Lower leg skin (tissue), 4 donors: ENCODE measurements at regions not wholly inside any gene's neighbourhood (a gene's known extent, or its start where the extent isn't known, plus 50 kb on each side); places are given as distances from the start of the nearest gene placed in this dataset.

Experiments used
- DNase-seq, 2 donors: peaks; one replicate each; pipeline ENCODE4 v3.0.0-alpha.2; 2019; ENCODE audit warnings: low spot score in 2 of 2
- H3K4me3 ChIP-seq: fragments of 200-600 bp; sonication (generic); 2 replicates; pipeline ENCODE4 v1.5.1; 2017; ENCODE audit warnings: mild to moderate bottlenecking, low read depth; ENCODE audit not compliant: poor library complexity, severe bottlenecking
- CTCF ChIP-seq, 3 donors: fragments of 450-650 bp; IDR thresholded peaks; one replicate each; pipeline ENCODE4 v1.5.1; 2016; ENCODE audit warnings: antibody characterized with exemption in 3 of 3, mild to moderate bottlenecking in 3 of 3, moderate library complexity in 2 of 3
- POLR2A ChIP-seq, 2 donors: fragments of 450-650 bp; IDR thresholded peaks; one replicate each; pipeline ENCODE4 v1.6.1; 2016 to 2017; ENCODE audit warnings: antibody characterized with exemption in 2 of 2, mild to moderate bottlenecking in 1 of 2, moderate library complexity in 1 of 2
- WGBS, 2 donors: methylation state at CpG; one replicate each; pipeline ENCODE4 v1.1.5; 2018; 5-methylcytosine and 5-hydroxymethylcytosine counted together
- intact Hi-C: fragments of 100-400 bp; cut with DNase I; formaldehyde crosslinking; loops from one replicate; pipeline ENCODE4 v1.15.0; 2023; ENCODE audit warnings: low total_unique reads

GRCh38 chr9:126063326-126063725 is 263.3 kb upstream of the MVB12B start:
- 92 to 93% methylated on average over 5 of the region's 5 CpGs for WGBS, 2 donors
- no peak overlapping the region for H3K4me3 ChIP-seq
- TF ChIP-seq POLR2A (IDR thresholded peaks at IDR 0.05): no peak
- no peak for TF ChIP-seq CTCF (IDR thresholded peaks at IDR 0.05)
- intact Hi-C loops: no loop called here
- DNase-seq: no peak

DNA sequence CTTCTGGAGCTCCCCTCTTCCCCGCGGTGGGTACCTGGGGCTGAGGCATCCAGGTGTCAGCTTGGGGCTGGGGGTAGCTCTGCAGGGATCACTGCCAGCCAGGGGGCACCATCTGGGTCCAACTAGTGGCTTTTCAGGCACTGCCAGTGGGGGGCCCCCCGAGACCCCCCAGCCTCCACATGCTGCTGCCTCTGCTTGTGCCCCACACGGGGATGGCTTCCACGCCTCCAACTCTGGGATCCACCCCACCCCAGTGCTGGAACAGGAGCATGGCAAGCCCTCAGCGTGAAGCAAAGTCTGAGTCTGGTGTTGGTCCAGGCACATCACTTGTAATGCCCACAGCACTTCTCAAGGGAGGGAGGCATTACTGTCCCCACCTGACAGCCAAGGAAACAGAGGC is 260.5 kb upstream of the MVB12B start:
- no peak for TF ChIP-seq CTCF (IDR thresholded peaks at IDR 0.05)
- TF ChIP-seq POLR2A (IDR thresholded peaks at IDR 0.05): no peak
- intact Hi-C loops: no loop called here
- WGBS, 2 donors: 42 to 57% methylated on average over 5 to 6 of the region's 6 CpGs

DNA sequence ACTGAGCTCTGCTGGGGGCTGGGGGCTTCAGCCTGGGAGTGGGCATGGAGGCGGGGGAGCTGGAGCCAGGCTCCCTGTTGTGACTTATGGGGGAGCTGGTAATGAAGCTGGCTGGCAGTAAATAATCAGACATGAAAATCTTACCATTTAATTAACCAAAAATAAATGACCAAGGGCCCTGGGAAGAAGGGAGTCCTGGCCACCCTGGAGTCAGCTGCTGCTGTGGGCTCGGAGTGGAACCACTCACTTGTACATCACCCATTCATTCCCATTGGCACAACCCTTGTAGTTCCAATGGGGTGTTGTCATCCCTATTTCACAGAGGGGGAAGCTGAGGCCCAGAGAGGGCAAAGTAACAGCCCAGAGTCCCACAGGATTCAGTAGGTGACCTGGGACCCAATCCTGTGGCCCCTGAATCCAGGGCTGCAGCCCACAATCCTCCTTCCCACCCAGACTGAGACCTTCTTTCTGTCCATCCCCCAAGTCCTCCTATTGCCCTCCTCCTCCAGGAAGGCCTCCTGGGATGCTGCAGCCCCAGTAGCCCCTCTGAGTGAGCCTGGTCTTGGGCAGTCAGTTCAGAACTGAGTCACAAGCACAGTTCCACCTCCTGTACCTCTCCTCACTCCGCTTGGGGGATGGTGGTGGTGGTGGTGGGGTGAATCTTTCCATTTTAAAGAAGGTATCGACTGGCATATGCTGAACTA is 259.4 kb upstream of the MVB12B start:
- intact Hi-C loops: no loop called here
- H3K4me3 ChIP-seq: no peak overlapping the region
- TF ChIP-seq CTCF (IDR thresholded peaks at IDR 0.05): no peak
- no peak for TF ChIP-seq POLR2A (IDR thresholded peaks at IDR 0.05)
- no peak for DNase-seq
- 61 to 78% methylated on average over 4 of the region's 4 CpGs for WGBS, 2 donors

More for the DNA sequence above, 260.5 kb upstream of the MVB12B start:
- no peak overlapping the region for H3K4me3 ChIP-seq
- DNase-seq: no peak

GRCh38 chr9:126068534-126069230 is 257.9 kb upstream of the MVB12B start:
- no peak overlapping the region for H3K4me3 ChIP-seq
- WGBS, 2 donors: 86 to 87% methylated on average over 17 of the region's 17 CpGs
- intact Hi-C loops: no loop called here
- no peak for TF ChIP-seq CTCF (IDR thresholded peaks at IDR 0.05)
- no peak for TF ChIP-seq POLR2A (IDR thresholded peaks at IDR 0.05)
- DNase-seq: no peak

- WGBS, 2 donors: 63 to 70% methylated on average over 9 of the region's 9 CpGs
- intact Hi-C loops: no loop called here
- no peak for TF ChIP-seq CTCF (IDR thresholded peaks at IDR 0.05)
- TF ChIP-seq POLR2A (IDR thresholded peaks at IDR 0.05): no peak
- no peak overlapping the region for H3K4me3 ChIP-seq
- DNase-seq: no peak
Observed at GRCh38 chr9:126069400-126069955, 257.2 kb upstream of the MVB12B start.
